IMR-90 (cell line): ENCODE measurements at regions not wholly inside any gene's neighbourhood (a gene's known extent, or its start where the extent isn't known, plus 50 kb on each side); places are given as distances from the start of the nearest gene placed in this dataset.

Source experiments
- ATAC-seq: fragments of 200-7000 bp; cut with Tn5 transposase; 2 replicates; pipeline ENCODE4 v1.9.1; 2020; ENCODE audit warnings: low read depth, mild to moderate bottlenecking, moderate library complexity
- BruUV-seq: library from RNA; stranded (reverse); fragments of 400-500 nt; replicated peaks from 2 replicates; lab custom pipeline; 2021; lab: Mats Ljungman, UMichigan
- CTCF ChIA-PET: fragments of 300-600 bp; formaldehyde crosslinking; extraction: SDS; loops from one replicate; lab custom pipeline; 2021; ENCODE audit warnings: antibody characterized with exemption; lab: Yijun Ruan, JAX
- POLR2A ChIA-PET: fragments of 300-600 bp; sonication (Branson Sonifier 250); formaldehyde crosslinking; loops from one replicate; lab custom pipeline; 2022; ENCODE audit warnings: antibody characterized with exemption; ENCODE audit not compliant: unreplicated experiment; lab: Charles Lee
- DNase-seq: peaks from one replicate; pipeline ENCODE4 v3.0.0; 2013
- H2AFZ ChIP-seq: replicated peaks from 2 replicates; pipeline ENCODE3; 2013; ENCODE audit warnings: low read length, mild to moderate bottlenecking; ENCODE audit not compliant: poor library complexity
- H2AK5ac ChIP-seq: 2 replicates; pipeline ENCODE4 v1.6.1; 2013; ENCODE audit warnings: low read depth, low read length, inconsistent platforms
- H2AK9ac ChIP-seq: replicated peaks from 2 replicates; pipeline ENCODE3; 2013; ENCODE audit warnings: mild to moderate bottlenecking, low read depth, low read length, moderate library complexity; ENCODE audit not compliant: poor library complexity
- H2BK120ac ChIP-seq: 2 replicates; pipeline ENCODE4 v1.6.1; 2013; ENCODE audit warnings: low read depth, low read length, inconsistent platforms
- H2BK15ac ChIP-seq: 3 replicates; pipeline ENCODE4 v1.6.1; 2013; ENCODE audit warnings: low read depth, low read length, inconsistent platforms
- H2BK20ac ChIP-seq: 2 replicates; pipeline ENCODE4 v1.6.1; 2013; ENCODE audit warnings: low read depth, mild to moderate bottlenecking, inconsistent platforms, low read length, moderate library complexity
- H2BK5ac ChIP-seq: 2 replicates; pipeline ENCODE4 v1.6.1; 2013; ENCODE audit warnings: mild to moderate bottlenecking, low read depth, low read length, inconsistent platforms; ENCODE audit not compliant: poor library complexity, severe bottlenecking
- H3K14ac ChIP-seq: replicated peaks from 2 replicates; pipeline ENCODE4 v1.6.1; 2013; ENCODE audit warnings: low read depth, low read length, inconsistent platforms
- H3K18ac ChIP-seq: 2 replicates; pipeline ENCODE4 v1.6.1; 2013; ENCODE audit warnings: low read depth, low read length, control low read depth
- H3K23ac ChIP-seq: 2 replicates; pipeline ENCODE4 v1.6.1; 2013; ENCODE audit warnings: low read depth, low read length, inconsistent platforms
- H3K27ac ChIP-seq: 2 replicates; pipeline ENCODE4 v1.5.1; 2013; ENCODE audit warnings: mild to moderate bottlenecking, control low read depth, low read length; ENCODE audit not compliant: insufficient read depth
- H3K27me3 ChIP-seq: 2 replicates; pipeline ENCODE4 v1.6.1; 2013; ENCODE audit warnings: low read length; ENCODE audit not compliant: control insufficient read depth, insufficient read depth
- H3K36me3 ChIP-seq: 2 replicates; pipeline ENCODE4 v1.6.1; 2013; ENCODE audit warnings: low read length, mixed read lengths; ENCODE audit not compliant: control insufficient read depth, insufficient read depth
- H3K4ac ChIP-seq: 2 replicates; pipeline ENCODE4 v1.6.1; 2013; ENCODE audit warnings: low read depth, low read length, inconsistent platforms
- H3K4me1 ChIP-seq: 2 replicates; pipeline ENCODE4 v1.6.1; 2013; ENCODE audit warnings: low read length, mixed read lengths; ENCODE audit not compliant: control insufficient read depth, insufficient read depth
- H3K4me2 ChIP-seq: 2 replicates; pipeline ENCODE4 v1.6.1; 2013; ENCODE audit warnings: low read depth, mild to moderate bottlenecking, control low read depth, low read length, moderate library complexity
- H3K4me3 ChIP-seq: 2 replicates; pipeline ENCODE4 v1.5.1; 2013; ENCODE audit warnings: low read depth, mild to moderate bottlenecking, control low read depth, low read length, moderate library complexity; ENCODE audit not compliant: insufficient read depth
- H3K56ac ChIP-seq: 2 replicates; pipeline ENCODE4 v1.6.1; 2013; ENCODE audit warnings: low read length, inconsistent platforms; ENCODE audit not compliant: insufficient read depth; ENCODE audit errors: extremely low read depth
- H3K79me1 ChIP-seq, 2 experiments: 2 replicates each; pipeline ENCODE4 v1.6.1; 2013; ENCODE audit warnings: low read length in 2 of 2, inconsistent platforms in 1 of 2, low read depth in 1 of 2
- H3K9ac ChIP-seq: 2 replicates; pipeline ENCODE4 v1.6.1; 2013; ENCODE audit warnings: low read depth, low read length, control low read depth
- H3K9me1 ChIP-seq: 2 replicates; pipeline ENCODE4 v1.6.1; 2013; ENCODE audit warnings: low read length, inconsistent platforms; ENCODE audit not compliant: insufficient read depth
- H3K9me3 ChIP-seq: 2 replicates; pipeline ENCODE4 v1.6.1; 2013; ENCODE audit warnings: low read length; ENCODE audit not compliant: control insufficient read depth, insufficient read depth
- H4K20me1 ChIP-seq: 2 replicates; pipeline ENCODE4 v1.6.1; 2013; ENCODE audit warnings: low read length, inconsistent platforms; ENCODE audit not compliant: insufficient read depth
- H4K5ac ChIP-seq: 2 replicates; pipeline ENCODE4 v1.6.1; 2013; ENCODE audit warnings: mild to moderate bottlenecking, low read depth, low read length, control low read depth
- H4K8ac ChIP-seq, 2 experiments: 2 replicates each; pipeline ENCODE4 v1.6.1; 2013; ENCODE audit warnings: low read depth in 2 of 2, low read length in 2 of 2, control low read depth in 1 of 2, inconsistent platforms in 1 of 2
- H4K91ac ChIP-seq: 2 replicates; pipeline ENCODE4 v1.6.1; 2013; ENCODE audit warnings: low read depth, low read length, inconsistent platforms; ENCODE audit not compliant: insufficient read depth
- BHLHE40 ChIP-seq: fragments of 150-350 bp; IDR thresholded peaks from 2 replicates; pipeline ENCODE4 v1.6.1; 2016; ENCODE audit warnings: mild to moderate bottlenecking, low read depth, low read length
- CEBPB ChIP-seq: IDR thresholded peaks from 2 replicates; pipeline ENCODE4 v1.6.1; 2012; ENCODE audit warnings: low read depth, low read length, improper control_type of control experiment
- CHD1 ChIP-seq: IDR thresholded peaks from 2 replicates; pipeline ENCODE4 v1.6.1; 2012; ENCODE audit warnings: low read depth, low read length, improper control_type of control experiment
- FOS ChIP-seq: fragments of 150-350 bp; IDR thresholded peaks from 2 replicates; pipeline ENCODE4 v1.6.1; 2016; ENCODE audit warnings: low read depth, low read length
- MAFK ChIP-seq: IDR thresholded peaks from 2 replicates; pipeline ENCODE4 v1.6.1; 2012; ENCODE audit warnings: low read depth, low read length, improper control_type of control experiment
- MAZ ChIP-seq: IDR thresholded peaks from 2 replicates; pipeline ENCODE4 v1.6.1; 2012; ENCODE audit warnings: low read depth, mild to moderate bottlenecking, low read length, improper control_type of control experiment, moderate library complexity, borderline replicate concordance
- MXI1 ChIP-seq: IDR thresholded peaks from 2 replicates; pipeline ENCODE4 v1.6.1; 2012; ENCODE audit warnings: low read depth, mild to moderate bottlenecking, low read length, moderate library complexity, borderline replicate concordance
- NFE2L2 ChIP-seq: fragments of 150-350 bp; IDR thresholded peaks from 2 replicates; pipeline ENCODE4 v1.6.1; 2016; ENCODE audit warnings: low read depth, mild to moderate bottlenecking, low read length
- POLR2A ChIP-seq: IDR thresholded peaks from 2 replicates; pipeline ENCODE4 v1.6.1; 2012; ENCODE audit warnings: mild to moderate bottlenecking, low read depth, low read length
- RAD21 ChIP-seq: IDR thresholded peaks from 2 replicates; pipeline ENCODE4 v1.6.1; 2012; ENCODE audit warnings: low read length, improper control_type of control experiment
- RCOR1 ChIP-seq: IDR thresholded peaks from 2 replicates; pipeline ENCODE4 v1.6.1; 2012; ENCODE audit warnings: mild to moderate bottlenecking, low read length, improper control_type of control experiment; ENCODE audit not compliant: insufficient replicate concordance
- RFX5 ChIP-seq: IDR thresholded peaks from 2 replicates; pipeline ENCODE4 v1.8.0; 2012; ENCODE audit warnings: low read depth, mild to moderate bottlenecking, low read length, moderate library complexity
- SMC3 ChIP-seq: fragments of 150-350 bp; IDR thresholded peaks from 2 replicates; pipeline ENCODE4 v1.6.1; 2016; ENCODE audit warnings: low read depth, mild to moderate bottlenecking, antibody characterized with exemption, low read length, moderate library complexity
- WGBS, 2 experiments: methylation state at CpG; one replicate each; pipeline versions ENCODE4 v1.1.5 to v1.1.7; 2013; ENCODE audit warnings: missing lambda C conversion rate in 2 of 2; ENCODE audit not compliant: insufficient read length in 1 of 2; ENCODE audit errors: extremely low coverage in 2 of 2; 5-methylcytosine and 5-hydroxymethylcytosine counted together
- dilution Hi-C: fragments of 300-500 bp; cut with HindIII; formaldehyde crosslinking; loops from one replicate; pipeline ENCODE4 v1.14.3; 2018; ENCODE audit warnings: low sequenced_read_pairs; ENCODE audit not compliant: unreplicated experiment
- in situ Hi-C: fragments of 300-500 bp; cut with MboI; formaldehyde crosslinking; loops from 3 replicates; pipeline ENCODE4 v1.14.3; 2019; ENCODE audit warnings: low sequenced_read_pairs, inconsistent platforms, mixed read lengths
- intact Hi-C: fragments of 100-400 bp; cut with micrococcal nuclease; formaldehyde crosslinking; loops from 2 replicates; pipeline ENCODE4 v1.10.0; 2022
- TF ChIP-seq, protein P1 (sequence below): conservative IDR thresholded peaks from 2 replicates; pipeline ENCODE4 v1.5.1; 2012; ENCODE audit warnings: mild to moderate bottlenecking, low read depth, low read length, improper control_type of control experiment
- TF ChIP-seq, protein P2 (sequence below): fragments of 150-350 bp; IDR thresholded peaks from 2 replicates; pipeline ENCODE4 v1.6.1; 2016; ENCODE audit warnings: low read depth, mild to moderate bottlenecking, low read length, moderate library complexity, borderline replicate concordance
- TF ChIP-seq, protein P3 (sequence below): fragments of 150-350 bp; IDR thresholded peaks from 2 replicates; pipeline ENCODE4 v1.6.1; 2017; ENCODE audit warnings: mild to moderate bottlenecking, antibody characterized with exemption, low read length, low read depth

DNA sequence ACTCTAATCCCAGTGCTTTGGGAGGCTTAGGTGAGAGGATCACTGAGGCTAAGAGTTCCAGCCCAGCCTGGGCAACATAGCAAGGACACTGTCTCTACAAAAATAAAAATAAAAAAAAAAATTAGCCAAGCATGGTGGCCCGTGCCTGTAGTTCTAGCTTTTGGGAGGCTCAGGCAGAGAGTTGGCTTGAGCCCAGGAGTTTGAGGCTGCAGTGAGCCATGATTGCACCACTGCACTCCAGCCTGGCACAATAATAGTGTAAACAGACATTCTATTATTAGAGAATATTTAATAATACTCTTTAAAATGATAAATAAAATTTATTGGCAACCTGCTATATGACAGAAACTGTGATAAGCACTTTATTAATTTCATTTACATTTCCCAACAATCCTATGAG is 908.9 kb downstream of the TUSC7 start:
- no peak for TF ChIP-seq BHLHE40
- no peak for TF ChIP-seq CHD1
- TF ChIP-seq MXI1: no peak
- TF ChIP-seq NFE2L2: no peak
- no peak for TF ChIP-seq POLR2A
- no peak for TF ChIP-seq CEBPB
- TF ChIP-seq, protein P1, sequence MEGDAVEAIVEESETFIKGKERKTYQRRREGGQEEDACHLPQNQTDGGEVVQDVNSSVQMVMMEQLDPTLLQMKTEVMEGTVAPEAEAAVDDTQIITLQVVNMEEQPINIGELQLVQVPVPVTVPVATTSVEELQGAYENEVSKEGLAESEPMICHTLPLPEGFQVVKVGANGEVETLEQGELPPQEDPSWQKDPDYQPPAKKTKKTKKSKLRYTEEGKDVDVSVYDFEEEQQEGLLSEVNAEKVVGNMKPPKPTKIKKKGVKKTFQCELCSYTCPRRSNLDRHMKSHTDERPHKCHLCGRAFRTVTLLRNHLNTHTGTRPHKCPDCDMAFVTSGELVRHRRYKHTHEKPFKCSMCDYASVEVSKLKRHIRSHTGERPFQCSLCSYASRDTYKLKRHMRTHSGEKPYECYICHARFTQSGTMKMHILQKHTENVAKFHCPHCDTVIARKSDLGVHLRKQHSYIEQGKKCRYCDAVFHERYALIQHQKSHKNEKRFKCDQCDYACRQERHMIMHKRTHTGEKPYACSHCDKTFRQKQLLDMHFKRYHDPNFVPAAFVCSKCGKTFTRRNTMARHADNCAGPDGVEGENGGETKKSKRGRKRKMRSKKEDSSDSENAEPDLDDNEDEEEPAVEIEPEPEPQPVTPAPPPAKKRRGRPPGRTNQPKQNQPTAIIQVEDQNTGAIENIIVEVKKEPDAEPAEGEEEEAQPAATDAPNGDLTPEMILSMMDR: no peak
- TF ChIP-seq, protein P2, sequence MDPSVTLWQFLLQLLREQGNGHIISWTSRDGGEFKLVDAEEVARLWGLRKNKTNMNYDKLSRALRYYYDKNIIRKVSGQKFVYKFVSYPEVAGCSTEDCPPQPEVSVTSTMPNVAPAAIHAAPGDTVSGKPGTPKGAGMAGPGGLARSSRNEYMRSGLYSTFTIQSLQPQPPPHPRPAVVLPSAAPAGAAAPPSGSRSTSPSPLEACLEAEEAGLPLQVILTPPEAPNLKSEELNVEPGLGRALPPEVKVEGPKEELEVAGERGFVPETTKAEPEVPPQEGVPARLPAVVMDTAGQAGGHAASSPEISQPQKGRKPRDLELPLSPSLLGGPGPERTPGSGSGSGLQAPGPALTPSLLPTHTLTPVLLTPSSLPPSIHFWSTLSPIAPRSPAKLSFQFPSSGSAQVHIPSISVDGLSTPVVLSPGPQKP: no peak
- no peak for TF ChIP-seq RCOR1
- TF ChIP-seq RFX5: no peak
- no peak for TF ChIP-seq SMC3
- TF ChIP-seq, protein P3, sequence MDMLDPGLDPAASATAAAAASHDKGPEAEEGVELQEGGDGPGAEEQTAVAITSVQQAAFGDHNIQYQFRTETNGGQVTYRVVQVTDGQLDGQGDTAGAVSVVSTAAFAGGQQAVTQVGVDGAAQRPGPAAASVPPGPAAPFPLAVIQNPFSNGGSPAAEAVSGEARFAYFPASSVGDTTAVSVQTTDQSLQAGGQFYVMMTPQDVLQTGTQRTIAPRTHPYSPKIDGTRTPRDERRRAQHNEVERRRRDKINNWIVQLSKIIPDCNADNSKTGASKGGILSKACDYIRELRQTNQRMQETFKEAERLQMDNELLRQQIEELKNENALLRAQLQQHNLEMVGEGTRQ: no peak
- TF ChIP-seq MAFK: no peak
- TF ChIP-seq MAZ: no peak
- no peak for TF ChIP-seq FOS
- no peak for TF ChIP-seq RAD21
- in situ Hi-C loops: no loop called here

More for the DNA sequence above, 908.9 kb downstream of the TUSC7 start:
- Histone ChIP-seq H2AK9ac (no peak overlapping the region), H2BK120ac (no peak overlapping the region), H3K36me3 (no peaks in the 10 kb centered on the region), H4K8ac (no peak overlapping the region), H3K9ac (no peak overlapping the region), H3K56ac (no peak overlapping the region), H3K4me3 (no peak overlapping the region), H2AFZ (no peak overlapping the region), H3K14ac (no peak overlapping the region), H3K79me1 (no peaks in the 10 kb centered on the region), H3K4me2 (no peak overlapping the region), H3K4ac (no peak overlapping the region), H3K18ac (no peak overlapping the region), H3K27me3 (no peaks in the 10 kb centered on the region), H3K27ac (no peak overlapping the region), H2BK5ac (no peak overlapping the region), H3K4me1 (peaks cover 4% of the 10 kb centered on the region), H2AK5ac (no peak overlapping the region), H3K23ac (no peak overlapping the region), H3K9me1 (no peaks in the 10 kb centered on the region), H3K9me3 (no peaks in the 10 kb centered on the region), H4K91ac (no peak overlapping the region), H2BK20ac (no peak overlapping the region), H4K20me1 (no peaks in the 10 kb centered on the region), H4K5ac (no peak overlapping the region), H2BK15ac (no peak overlapping the region)
- dilution Hi-C loops: no loop called here
- CTCF ChIA-PET: interaction anchor here (1.4 kb wide), 1 partner anchor 13 kb away, joined by 4 read pairs; no protein-coding TSS in a partner anchor
- intact Hi-C loops: no loop called here
- DNase-seq (no peak), ATAC-seq (no peak)
- WGBS, 2 experiments: no CpG with 5 or more reads among the region's 1 CpG
- BruUV-seq: no TSS peak
- POLR2A ChIA-PET: no interaction called here
